Hematopoietic multipotent progenitor cell (in vitro differentiated cells): ENCODE measurements at regions not wholly inside any gene's neighbourhood (a gene's known extent, or its start where the extent isn't known, plus 50 kb on each side); places are given as distances from the start of the nearest gene placed in this dataset.
"Not testable (repeated sequence)": the region's sequence is repeated elsewhere in the genome, so short reads cannot be mapped to it uniquely, and the experiment has no call there.

Experiments
- DNase-seq, 3 donors: peaks; one replicate each; pipeline ENCODE4 v3.0.0-alpha.2; 2011 to 2015; ENCODE audit warnings: low read depth in 2 of 3, low spot score in 2 of 3

DNA sequence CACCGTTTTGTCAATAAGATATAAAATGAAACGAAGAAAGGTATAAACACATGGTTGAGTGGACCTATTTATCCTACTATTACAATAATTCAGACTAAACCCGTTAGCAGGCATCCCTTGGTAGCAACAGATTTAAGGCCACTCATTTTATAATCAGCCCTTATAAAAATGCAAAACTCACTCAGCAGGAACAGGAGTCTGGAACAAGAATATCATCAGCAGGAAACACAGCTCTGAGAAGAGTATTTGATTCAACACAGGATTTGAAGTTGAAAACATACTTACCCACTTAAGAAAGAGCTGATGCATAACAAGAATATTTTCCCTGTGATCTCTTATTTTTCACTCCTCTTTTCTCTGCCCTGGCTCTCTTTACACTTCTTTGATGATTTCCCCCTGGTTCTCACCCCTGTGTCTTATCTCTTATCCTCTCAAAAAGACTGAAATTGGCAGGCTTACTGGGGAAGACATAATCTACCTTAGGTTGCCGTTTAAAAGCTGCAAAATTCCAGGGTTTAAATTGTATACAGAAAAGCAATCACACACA is 1722.7 kb downstream of the SLITRK5 start:
- DNase-seq, result no peak

- peak in 2 of 3 donors; percentile 66 to 77 for DNase-seq
Measured at GRCh38 chr13:89401264-89401675, 1730.1 kb downstream of the SLITRK5 start.

- no peak for DNase-seq
Measured at GRCh38 chr13:89402211-89402610, 1731.0 kb downstream of the SLITRK5 start.

- DNase-seq, result not testable (repeated sequence)
Measured at GRCh38 chr13:89406096-89406495, 1734.9 kb downstream of the SLITRK5 start.

DNA sequence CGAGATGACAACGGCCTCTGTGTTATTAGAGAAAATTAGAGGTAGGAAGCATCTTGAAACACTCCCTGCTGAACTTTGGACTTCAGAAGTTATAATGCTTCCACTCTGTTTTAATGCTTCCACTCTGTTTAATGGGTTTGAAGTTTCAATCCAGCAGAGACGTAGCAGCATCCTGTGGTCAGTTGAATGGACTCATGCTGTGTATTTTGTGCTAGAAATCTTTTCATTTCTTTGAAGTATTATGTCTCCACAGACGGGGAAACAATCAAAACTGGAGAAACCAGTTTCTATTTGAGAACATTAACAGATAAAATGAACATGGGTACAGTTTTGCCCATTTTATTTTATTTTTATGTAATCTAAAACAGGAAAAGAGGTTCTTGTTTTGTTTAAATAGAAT is 1736.2 kb downstream of the SLITRK5 start:
- no peak for DNase-seq

DNA sequence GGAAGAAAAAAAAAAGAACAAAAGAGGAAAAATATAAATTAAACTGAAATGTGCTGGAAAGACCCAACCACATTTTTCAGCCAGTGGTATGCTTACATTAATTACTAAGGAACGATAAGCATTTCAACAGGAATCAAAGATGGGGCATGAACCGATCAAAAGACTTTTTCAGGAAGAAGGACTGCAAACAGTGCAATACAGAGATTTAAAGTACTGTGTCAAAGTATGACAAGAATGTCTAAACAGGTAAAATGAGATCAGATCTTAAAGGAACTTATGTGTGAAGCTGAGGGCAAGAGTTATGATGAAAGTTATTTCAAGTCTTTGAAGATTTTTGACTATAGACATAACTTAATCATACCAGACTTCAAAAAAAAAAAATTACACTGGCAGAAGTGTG is 1761.8 kb downstream of the SLITRK5 start:
- no peak for DNase-seq

GRCh38 chr13:89434624-89435023 is 1763.5 kb downstream of the SLITRK5 start:
- DNase-seq, result not testable (repeated sequence)

DNA sequence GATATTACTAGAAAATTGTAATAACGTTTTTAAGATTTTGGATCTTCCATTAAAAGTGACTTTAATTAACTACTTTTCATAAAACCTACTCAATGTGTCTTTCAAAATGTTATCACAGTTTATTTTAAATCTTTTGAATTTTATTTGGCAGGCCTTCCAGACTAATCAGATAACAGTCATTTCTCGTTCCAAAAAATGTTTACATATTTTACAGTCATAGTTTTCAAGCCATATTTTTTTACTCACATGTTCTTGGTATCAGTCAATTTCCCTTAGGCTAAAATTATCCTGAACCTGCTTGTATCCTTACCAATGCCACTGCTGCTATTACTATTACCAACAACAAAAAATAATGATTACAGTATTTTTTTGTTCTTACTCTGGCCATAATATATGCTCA is 1783.5 kb downstream of the SLITRK5 start:
- no peak for DNase-seq

- no peak for DNase-seq
Measured at GRCh38 chr13:89455225-89455624, 1784.1 kb downstream of the SLITRK5 start.

DNA sequence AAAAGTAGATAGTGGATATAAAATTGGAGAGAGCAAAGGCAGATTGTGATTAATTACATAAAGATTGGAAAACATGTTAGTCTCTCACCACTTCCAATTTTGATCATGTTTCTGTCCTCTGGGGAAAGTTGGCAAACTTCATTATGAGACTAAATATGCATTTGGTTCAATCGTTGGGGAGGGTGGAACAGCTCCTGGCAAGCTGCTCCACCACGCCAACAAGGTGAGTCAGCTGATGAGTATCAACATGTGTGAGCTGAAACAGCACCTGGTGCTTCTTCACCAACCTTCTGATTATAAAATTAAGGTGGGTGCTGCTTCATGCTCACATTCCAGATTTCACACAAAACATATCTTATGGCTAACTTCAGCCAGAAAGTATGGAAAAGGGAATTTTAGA is 1784.6 kb downstream of the SLITRK5 start:
- no peak for DNase-seq

- DNase-seq, result no peak
Measured at GRCh38 chr13:89457977-89458376, 1786.8 kb downstream of the SLITRK5 start.

DNA sequence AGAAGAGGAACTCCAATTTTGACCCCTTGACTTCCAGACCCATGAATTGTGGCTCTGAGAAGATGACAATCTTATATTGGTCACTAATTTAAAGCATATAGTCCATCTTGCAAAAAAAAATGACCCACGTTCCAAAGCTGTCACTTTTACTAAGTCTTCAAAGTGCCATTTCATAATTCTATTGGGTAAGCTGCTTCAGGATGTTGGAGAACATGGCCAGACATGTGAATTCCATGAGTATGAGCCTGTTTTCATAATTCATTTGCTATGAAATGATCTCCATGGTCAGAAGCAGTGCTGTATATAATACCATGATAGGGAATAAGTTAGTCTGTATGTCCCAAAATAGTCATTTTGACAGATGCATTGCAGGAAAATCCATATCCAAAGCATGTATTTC is 1787.3 kb downstream of the SLITRK5 start:
- DNase-seq, result no peak

DNA sequence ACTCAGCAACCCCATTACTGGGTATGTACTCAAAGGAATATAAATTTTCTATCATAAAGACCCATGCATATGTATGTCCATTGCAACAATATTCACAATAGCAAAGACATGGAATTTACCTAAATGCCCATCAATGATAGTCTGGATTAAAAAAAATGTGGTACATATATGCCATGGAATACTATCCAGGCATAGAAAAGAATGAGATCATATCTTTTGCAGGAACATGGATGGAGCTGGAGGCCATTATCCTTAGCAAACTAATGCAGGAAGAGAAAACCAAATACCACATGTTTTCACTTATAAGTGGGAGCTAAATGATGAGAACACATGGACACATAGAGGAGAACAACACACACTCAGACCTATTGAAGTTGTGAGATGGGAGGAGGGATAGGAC is 1789.7 kb downstream of the SLITRK5 start:
- not testable (repeated sequence) for DNase-seq

- DNase-seq, result no peak
Measured at GRCh38 chr13:89465366-89465765, 1794.2 kb downstream of the SLITRK5 start.

DNA sequence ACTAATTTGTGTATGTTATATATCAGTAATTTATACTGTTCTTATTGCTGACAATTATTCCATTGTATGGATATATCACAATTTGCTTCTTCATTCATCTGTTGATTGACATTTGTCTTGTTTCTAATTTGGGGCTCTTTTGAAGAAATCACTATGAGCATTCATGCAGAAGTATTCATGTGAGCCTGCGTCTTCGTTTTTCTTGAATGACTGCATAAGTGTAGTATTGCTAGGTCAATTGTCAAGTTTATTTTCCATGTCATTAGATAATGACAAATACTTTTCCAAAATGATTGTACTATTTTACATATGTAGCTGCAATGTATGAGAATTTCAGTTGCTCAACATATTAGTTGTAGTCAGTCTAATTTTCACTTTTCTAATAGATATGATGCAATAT is 1796.9 kb downstream of the SLITRK5 start:
- no peak for DNase-seq

DNA sequence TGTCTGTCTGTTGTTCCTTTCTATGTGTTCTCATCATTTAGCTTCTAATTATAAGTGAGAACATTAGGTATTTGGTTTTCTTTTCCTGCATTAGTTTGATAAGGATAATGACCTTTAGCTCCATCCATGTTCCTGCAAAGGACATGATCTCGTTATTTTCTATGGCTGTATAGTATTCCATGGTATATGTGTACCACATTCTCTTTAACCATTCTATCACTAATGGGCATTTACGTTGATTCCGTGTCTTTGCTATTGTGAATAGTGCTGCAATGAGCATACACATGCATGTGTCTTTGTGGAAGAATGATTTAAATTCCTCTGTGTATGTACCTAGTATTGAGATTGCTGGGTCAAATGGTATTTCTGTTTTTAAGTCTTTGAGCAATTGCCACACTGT is 1799.7 kb downstream of the SLITRK5 start:
- no peak for DNase-seq

DNA sequence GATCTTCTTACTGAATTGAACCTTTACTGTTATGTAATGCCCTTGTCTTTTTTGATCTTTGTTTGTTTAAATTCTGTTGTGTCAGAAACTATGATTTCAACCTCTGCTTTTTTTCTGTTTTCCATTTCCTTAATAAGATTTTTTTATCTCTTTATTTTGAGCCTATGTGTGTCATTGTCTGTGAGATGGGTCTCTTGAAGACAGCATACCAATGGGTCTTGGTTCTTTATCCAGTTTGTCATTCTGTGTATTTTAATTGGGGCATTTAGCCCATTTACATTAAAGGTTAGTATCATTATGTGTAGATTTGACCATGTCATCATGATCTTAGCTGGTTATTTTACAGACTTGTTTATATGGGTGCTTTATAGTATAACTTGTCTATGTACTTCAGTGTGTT is 1803.3 kb downstream of the SLITRK5 start:
- no peak for DNase-seq

DNA sequence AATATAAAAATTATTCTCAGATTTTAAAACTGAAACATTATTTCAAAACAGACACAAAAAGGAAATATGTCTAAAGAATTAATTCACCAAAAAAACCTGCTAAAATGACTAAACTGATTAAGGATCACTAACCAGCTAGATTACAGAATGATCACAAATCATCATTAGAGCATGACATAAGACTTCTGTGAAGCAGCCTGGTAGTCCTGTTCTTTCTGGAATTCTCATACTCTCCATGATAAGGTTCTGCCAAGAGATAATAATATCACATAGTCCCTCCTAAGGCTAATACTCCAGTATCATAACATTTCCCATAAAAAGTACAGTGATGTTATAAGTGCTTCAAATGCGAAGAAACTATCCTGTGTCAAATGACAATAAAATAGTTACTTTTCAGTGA is 1814.9 kb downstream of the SLITRK5 start:
- no peak for DNase-seq

GRCh38 chr13:89486709-89487108 is 1815.5 kb downstream of the SLITRK5 start:
- no peak for DNase-seq

DNA sequence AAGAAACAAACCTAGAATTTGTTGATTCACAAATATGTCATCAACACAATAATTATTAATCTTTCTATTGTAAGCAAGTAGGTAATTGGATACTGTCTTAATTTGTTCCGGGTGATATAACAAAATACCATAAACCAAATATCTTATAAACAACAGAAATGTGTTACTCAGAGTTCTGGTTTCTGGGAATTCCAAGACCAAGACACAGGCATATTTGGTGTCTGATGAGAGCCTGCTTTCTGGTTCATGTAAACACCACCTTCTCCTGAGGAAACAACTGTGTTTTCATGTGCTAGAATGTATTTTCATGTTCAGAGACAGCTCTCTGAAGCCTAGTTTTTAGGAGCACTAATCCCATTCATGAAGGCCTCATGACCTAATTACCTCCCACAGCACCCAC is 1819.5 kb downstream of the SLITRK5 start:
- DNase-seq, result no peak

- DNase-seq, result no peak
Measured at GRCh38 chr13:89496478-89496877, 1825.3 kb downstream of the SLITRK5 start.

DNA sequence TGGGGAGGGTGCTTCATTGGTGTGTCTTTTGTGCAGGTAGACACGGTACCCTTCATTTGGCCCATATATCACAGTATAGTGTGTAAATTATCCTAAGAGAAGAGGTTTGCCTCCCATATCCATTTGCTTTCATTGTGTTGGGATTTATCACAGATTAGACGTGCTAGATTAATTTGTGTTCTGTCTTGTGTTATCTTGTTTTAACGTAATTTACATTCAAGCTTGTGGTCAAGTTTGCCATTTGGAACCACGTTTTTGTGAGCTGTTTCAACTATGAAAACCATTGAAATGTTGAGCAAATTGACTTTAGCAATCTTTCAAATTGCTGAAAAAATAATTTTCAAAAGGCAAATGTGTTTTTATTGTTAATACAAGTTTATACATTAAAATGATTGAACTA is 1826.5 kb downstream of the SLITRK5 start:
- no peak for DNase-seq

- DNase-seq, result no peak
Measured at GRCh38 chr13:89502286-89502685, 1831.1 kb downstream of the SLITRK5 start.
